GM15510 (cell line): ENCODE measurements at regions not wholly inside any gene's neighbourhood (a gene's known extent, or its start where the extent isn't known, plus 50 kb on each side); places are given as distances from the start of the nearest gene placed in this dataset.

Source experiments
- POLR2A ChIP-seq: IDR thresholded peaks from 3 replicates; pipeline ENCODE4 v1.6.1; 2011; ENCODE audit warnings: borderline replicate concordance; ENCODE audit not compliant: insufficient read length; ENCODE audit errors: extremely low read depth

- TF ChIP-seq POLR2A, result no peak
Observed at GRCh38 chr10:78973901-78974616, 94.7 kb upstream of the ZMIZ1 start.

- TF ChIP-seq POLR2A, result no peak
Observed at GRCh38 chr10:78974617-78975317, 94.0 kb upstream of the ZMIZ1 start.

GRCh38 chr10:78975926-78976325 is 92.8 kb upstream of the ZMIZ1 start:
- TF ChIP-seq POLR2A, result no peak

- no peak for TF ChIP-seq POLR2A
Observed at GRCh38 chr10:78976825-78977755, 91.7 kb upstream of the ZMIZ1 start.

- TF ChIP-seq POLR2A, result no peak
Observed at GRCh38 chr10:78979938-78980337, 88.8 kb upstream of the ZMIZ1 start.

- no peak for TF ChIP-seq POLR2A
Observed at GRCh38 chr10:78980354-78980753, 88.4 kb upstream of the ZMIZ1 start.

- TF ChIP-seq POLR2A, result no peak
Observed at GRCh38 chr10:78980815-78981214, 88.0 kb upstream of the ZMIZ1 start.

- no peak for TF ChIP-seq POLR2A
Observed at GRCh38 chr10:78981257-78981969, 87.4 kb upstream of the ZMIZ1 start.

GRCh38 chr10:78981970-78982281 is 86.8 kb upstream of the ZMIZ1 start:
- no peak for TF ChIP-seq POLR2A

GRCh38 chr10:78982726-78983125 is 86.0 kb upstream of the ZMIZ1 start:
- no peak for TF ChIP-seq POLR2A

- no peak for TF ChIP-seq POLR2A
Observed at GRCh38 chr10:78983608-78984007, 85.2 kb upstream of the ZMIZ1 start.

GRCh38 chr10:78985973-78986818 is 82.6 kb upstream of the ZMIZ1 start:
- TF ChIP-seq POLR2A, result no peak

GRCh38 chr10:78991187-78991586 is 77.6 kb upstream of the ZMIZ1 start:
- no peak for TF ChIP-seq POLR2A

- TF ChIP-seq POLR2A, result no peak
Observed at GRCh38 chr10:78992333-78992732, 76.4 kb upstream of the ZMIZ1 start.
